Kasumi-1 (cell line): ENCODE measurements at regions not wholly inside any gene's neighbourhood (a gene's known extent, or its start where the extent isn't known, plus 50 kb on each side); places are given as distances from the start of the nearest gene placed in this dataset.
"Not testable (repeated sequence)": the region's sequence is repeated elsewhere in the genome, so short reads cannot be mapped to it uniquely, and the experiment has no call there.

Source experiments
- DNase-seq, 2 experiments: peaks; one replicate each; lab custom pipeline; 2025; lab: John Stamatoyannopoulos, UW

- DNase-seq = no peak
Observed at GRCh38 chrX:45577361-45577760, 376.7 kb upstream of the DIPK2B start.

DNA sequence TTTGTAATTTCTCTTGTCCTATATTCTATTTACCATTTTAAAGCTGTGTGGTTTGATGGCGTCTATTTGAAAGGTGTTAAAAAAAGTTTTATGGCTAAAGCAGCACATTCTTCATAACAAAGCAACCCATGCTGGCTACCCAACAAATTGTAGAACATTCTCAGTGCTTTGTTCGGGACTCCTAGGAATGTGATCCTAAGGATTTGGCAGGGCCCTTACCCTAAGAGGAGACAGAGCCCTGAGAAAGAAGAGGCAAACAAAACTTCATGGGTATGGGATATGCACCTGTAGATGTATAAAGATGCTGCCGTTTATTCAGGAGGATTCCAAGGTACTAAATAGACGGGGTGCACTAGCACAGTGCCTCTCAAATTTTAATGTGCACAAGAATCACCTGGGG, 370.8 kb upstream of the DIPK2B start:
- DNase-seq = no peak

DNA sequence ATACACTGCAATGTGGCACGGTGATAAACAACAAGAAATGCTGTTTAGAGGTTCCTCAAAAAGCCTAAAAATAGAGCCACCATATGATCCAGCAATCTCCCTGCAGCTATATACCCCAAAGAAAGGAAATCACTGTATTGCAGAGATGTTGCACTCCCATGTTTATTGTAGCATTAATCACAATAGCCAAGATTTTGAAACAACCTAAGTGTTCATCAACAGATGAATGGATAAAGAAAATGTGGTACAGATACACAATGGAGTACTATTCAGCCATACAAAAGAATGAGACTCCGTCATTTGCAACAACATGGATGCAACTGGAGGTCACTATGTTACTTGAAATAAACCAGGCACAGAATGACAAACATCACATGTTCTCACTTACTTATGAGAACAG, 365.8 kb upstream of the DIPK2B start:
- no peak for DNase-seq

DNA sequence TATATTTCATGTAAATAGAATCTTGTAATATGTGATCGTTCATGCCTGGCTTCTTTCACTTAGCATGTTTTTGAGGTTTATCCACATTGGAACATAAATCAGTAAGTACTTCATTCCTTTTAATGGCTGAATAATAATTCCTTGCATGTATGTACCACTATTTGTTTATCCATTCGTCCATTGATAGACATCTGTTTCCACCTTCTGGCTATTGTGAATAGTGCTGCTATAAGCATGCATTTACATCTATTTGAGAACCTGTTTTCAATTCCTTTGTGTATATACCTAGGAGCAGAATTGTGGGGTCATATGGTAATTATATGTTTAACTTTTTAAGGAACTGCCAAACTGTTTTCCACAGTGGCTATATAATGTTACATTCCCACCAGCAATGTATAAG, 356.7 kb upstream of the DIPK2B start:
- DNase-seq = no peak

GRCh38 chrX:45554736-45555135, 354.1 kb upstream of the DIPK2B start:
- DNase-seq = no peak

- no peak for DNase-seq
Observed at GRCh38 chrX:45553417-45553816, 352.7 kb upstream of the DIPK2B start.

- not testable (repeated sequence) for DNase-seq
Observed at GRCh38 chrX:45546697-45547096, 346.0 kb upstream of the DIPK2B start.

DNA sequence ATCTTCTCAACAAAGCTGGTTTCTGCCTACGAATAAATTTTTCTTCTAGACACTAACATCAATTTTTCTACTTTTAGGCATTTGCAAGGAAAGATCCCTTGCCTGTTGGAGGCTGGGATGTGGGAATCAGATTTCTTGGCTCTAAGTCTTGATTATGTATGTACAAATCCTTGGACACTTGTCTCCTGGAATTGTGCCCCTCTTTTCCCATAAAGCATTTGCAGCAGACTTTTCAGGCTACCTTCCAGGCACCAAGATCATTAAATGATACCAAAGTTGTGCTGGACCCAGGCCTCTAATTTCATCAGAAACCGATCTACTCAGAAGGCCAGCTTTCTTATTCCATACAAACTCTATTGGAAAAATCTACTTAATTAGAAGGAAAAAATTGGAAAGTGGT, 339.5 kb upstream of the DIPK2B start:
- DNase-seq = no peak

DNA sequence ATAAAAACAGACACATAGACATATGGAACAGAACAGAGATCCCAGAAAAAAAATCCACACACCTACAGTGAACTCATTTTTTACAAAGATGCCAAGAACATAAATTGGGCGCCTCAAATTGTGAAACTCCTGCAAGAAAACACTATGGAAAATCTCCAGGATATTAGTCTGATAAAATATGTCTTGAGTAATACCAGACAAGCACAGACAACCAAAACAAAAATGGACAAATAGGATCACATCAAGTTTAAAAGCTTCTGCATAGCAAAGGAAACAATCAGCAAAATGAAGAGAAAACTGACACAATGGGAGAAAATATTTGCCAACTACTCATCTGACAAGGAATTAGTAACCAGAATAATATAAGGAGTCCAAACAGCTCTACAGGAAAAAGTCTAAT, 337.3 kb upstream of the DIPK2B start:
- no peak for DNase-seq

DNA sequence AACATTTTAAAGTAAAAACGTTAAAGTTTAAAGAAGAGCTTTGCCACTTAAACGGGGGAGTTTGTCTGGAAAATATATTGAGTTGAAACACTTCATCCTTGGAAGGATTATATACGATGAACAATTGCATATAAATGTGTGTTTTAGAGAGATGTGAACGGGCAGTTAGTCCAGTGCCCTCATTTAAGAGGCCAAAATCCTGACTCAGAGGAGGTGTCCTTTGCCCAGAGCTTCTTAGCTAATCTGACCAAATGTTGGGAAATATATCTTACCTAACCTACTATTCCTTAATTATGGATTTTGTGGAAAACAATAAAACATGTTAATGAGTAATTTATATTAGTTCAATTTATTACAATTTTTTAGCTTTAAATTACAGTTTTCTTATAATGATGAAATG, 327.2 kb upstream of the DIPK2B start:
- no peak for DNase-seq

GRCh38 chrX:45524805-45525204, 324.1 kb upstream of the DIPK2B start:
- no peak for DNase-seq

- DNase-seq = no peak
Observed at GRCh38 chrX:45524296-45524695, 323.6 kb upstream of the DIPK2B start.

GRCh38 chrX:45518552-45518951, 317.9 kb upstream of the DIPK2B start:
- DNase-seq = no peak

- DNase-seq = peak in 1 of 2 experiments; percentile 19
Observed at GRCh38 chrX:45517090-45517973, 316.7 kb upstream of the DIPK2B start.

DNA sequence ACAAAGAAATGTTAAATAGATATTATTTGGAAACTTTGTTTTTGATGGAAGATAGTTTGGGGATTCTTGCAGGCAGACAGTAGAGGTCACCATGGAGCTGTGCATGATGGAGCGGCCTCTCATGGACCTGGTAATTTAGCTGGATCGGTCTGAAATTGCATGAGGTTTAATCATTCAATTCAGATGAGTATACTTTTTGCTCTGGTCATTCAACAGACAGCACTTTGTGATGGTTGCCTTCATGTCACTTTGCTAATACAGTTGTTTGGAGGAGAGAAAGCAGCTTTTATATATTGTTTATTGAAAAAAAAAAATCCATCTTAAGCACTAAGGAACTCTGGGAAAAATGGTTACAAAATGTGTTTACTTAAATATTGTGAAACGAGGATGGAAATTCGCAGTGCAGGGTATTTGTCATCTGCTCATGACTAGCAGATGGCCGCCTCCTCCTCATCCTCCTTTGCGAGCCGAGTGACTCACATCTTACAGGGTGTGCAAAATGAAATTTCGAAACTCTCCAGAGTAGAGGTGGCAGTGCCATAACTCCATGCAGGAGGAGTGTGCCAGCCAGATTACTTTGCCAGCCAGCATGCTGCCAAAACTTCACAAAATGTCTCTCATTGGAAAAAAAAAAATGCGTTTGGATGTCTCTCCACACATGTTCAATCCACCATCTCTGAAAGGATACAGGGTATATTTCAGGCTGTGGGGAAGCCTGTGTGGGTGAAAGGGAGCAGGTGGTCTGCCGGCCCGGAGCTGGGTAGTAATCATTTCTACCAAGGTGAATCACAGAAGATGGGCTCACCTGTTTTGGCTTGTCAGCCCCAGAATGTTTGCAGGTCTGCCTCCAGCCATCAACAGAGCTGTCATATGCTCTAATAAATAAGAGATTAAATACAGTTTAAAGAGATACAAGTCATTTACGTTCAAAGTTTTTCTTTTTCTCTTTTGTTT, 314.9 kb upstream of the DIPK2B start:
- peak; percentile 34 to 41 for DNase-seq

- no peak for DNase-seq
Observed at GRCh38 chrX:45513042-45513441, 312.4 kb upstream of the DIPK2B start.

DNA sequence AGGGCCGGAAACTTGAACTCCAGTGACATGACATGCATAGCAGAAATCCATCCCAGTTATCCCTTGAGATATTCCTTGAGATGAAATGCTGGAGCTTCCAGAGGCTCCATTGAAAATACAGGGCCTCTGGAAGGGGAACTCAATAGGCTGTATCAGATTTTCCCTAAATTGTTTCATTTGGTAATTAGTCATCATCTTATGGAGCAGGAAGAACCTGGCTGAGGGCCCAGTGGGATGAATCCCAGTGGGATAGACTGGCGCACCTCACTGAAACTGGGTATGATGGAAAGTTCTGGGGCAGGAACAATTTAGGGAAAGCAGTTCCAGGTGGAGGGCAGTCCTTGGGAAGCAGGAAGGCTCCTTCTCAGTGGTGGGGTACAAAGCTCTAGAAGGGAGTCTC, 307.8 kb upstream of the DIPK2B start:
- DNase-seq = no peak

DNA sequence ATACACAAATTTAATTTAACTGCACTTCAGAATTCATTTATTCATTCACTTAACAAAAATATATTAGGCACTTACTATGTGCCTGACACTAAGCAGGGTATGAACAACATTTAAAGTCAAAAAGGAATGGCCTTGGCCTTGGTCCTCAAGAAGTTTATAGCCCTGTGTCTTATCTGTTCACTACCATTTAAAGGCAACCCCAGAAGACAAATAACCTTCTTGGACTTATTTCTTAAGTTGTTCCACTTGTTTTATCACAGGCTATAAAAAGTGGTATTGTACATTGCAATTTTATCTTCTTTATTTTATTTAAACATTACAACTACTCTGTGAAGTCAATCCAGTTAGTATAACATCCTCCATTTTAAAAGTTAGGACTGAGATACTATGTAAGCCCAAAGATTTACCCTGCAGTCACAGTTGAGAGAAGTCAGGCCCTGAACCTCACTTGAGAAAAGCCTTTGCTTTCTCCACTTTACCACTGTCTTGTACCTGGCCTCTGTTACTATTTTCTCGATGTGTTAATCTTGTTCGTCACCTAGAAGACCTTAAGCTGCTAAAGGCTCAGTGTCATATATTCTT, 305.6 kb upstream of the DIPK2B start:
- DNase-seq = no peak

DNA sequence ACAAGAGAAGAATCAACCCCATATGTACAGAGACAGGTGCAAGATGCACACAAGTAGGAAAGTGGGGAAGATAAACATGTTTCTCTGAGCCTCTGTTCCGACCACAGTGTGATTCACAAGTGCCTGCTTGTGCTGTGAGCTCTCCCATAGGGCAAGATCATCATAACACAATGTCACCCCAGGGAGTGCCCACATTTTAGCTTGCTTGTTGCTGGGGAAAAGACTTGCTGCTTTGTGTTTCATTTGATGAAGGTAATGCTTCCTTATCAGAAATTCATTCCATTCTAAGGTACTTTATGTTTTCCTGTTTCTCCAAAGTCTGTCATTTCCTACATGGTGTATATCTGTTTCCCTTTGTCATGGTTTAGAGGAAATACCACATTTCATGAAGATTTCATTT, 304.5 kb upstream of the DIPK2B start:
- no peak for DNase-seq

DNA sequence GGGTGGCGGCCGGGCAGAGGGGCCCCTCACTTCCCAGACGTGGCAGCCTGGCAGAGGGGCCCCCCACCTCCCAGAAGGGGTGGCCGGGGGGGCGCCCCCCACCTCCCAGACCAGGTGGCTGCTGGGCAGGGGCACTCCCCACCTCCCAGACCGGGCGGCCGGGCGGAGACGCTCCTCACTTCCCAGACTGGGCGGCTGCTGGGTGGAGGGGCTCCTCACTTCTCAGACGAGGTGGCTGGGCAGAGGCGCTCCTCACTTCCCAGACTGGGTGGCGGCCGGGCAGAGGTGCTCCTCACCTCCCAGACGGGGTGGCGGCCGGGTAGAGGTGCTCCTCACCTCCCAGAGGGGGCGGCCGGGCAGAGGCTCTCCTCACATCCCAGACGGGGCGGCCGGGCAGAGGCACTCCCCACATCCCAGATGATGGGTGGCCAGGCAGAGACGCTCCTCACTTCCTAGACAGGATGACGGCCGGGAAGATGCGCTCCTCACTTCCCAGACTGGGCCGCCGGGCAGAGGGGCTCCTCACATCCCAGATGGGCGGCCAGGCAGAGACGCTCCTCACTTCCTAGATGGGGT, 303.2 kb upstream of the DIPK2B start:
- not testable (repeated sequence) for DNase-seq

GRCh38 chrX:45502396-45502795, 301.7 kb upstream of the DIPK2B start:
- no peak for DNase-seq

GRCh38 chrX:45497290-45497689, 296.6 kb upstream of the DIPK2B start:
- DNase-seq = no peak
